HepG2 (cell line): ENCODE measurements at regions not wholly inside any gene's neighbourhood (a gene's known extent, or its start where the extent isn't known, plus 50 kb on each side); places are given as distances from the start of the nearest gene placed in this dataset.

Source experiments
- CBX5 ChIP-seq: sonication (generic); formaldehyde crosslinking; IDR thresholded peaks from 2 replicates; pipeline ENCODE4 v1.4.0; 2020; ENCODE audit warnings: missing genetic modification reagents, borderline replicate concordance
- SUZ12 ChIP-seq: fragments of 150-350 bp; IDR thresholded peaks from 2 replicates; pipeline ENCODE4 v1.6.1; 2014; ENCODE audit warnings: low read depth, low read length
- ZNF501 ChIP-seq: sonication (generic); formaldehyde crosslinking; IDR thresholded peaks from 2 replicates; pipeline ENCODE4 v1.5.1; 2020; ENCODE audit warnings: mild to moderate bottlenecking, moderate library complexity, missing genetic modification reagents
- TF ChIP-seq, protein P1 (sequence below): fragments of 450-650 bp; IDR thresholded peaks from 2 replicates; pipeline ENCODE4 v1.6.1; 2017; ENCODE audit warnings: mild to moderate bottlenecking

DNA sequence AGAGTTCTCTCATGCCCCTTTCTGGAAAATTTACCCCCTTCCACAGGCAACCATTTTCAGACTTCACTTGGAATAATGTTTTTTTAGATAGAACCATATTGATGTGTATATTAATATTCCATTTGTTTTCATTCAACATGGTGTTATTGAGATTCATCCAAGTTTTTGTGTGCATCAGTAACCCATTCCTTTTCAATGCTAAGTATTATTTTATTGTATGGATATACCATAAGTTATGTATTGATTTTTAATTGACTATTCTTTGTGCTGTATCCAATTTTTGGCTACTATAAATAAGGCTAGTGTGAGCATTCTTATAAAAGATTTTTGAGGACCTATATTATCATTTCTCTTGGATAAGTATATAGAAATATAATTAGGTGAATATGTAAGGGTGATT lies 1025.7 kb downstream of the GRM8 start:
- no peak for TF ChIP-seq CBX5 (CRISPR knock-in tag)
- TF ChIP-seq ZNF501 (CRISPR knock-in tag) = no peak
- TF ChIP-seq SUZ12 = no peak
- TF ChIP-seq, protein P1, sequence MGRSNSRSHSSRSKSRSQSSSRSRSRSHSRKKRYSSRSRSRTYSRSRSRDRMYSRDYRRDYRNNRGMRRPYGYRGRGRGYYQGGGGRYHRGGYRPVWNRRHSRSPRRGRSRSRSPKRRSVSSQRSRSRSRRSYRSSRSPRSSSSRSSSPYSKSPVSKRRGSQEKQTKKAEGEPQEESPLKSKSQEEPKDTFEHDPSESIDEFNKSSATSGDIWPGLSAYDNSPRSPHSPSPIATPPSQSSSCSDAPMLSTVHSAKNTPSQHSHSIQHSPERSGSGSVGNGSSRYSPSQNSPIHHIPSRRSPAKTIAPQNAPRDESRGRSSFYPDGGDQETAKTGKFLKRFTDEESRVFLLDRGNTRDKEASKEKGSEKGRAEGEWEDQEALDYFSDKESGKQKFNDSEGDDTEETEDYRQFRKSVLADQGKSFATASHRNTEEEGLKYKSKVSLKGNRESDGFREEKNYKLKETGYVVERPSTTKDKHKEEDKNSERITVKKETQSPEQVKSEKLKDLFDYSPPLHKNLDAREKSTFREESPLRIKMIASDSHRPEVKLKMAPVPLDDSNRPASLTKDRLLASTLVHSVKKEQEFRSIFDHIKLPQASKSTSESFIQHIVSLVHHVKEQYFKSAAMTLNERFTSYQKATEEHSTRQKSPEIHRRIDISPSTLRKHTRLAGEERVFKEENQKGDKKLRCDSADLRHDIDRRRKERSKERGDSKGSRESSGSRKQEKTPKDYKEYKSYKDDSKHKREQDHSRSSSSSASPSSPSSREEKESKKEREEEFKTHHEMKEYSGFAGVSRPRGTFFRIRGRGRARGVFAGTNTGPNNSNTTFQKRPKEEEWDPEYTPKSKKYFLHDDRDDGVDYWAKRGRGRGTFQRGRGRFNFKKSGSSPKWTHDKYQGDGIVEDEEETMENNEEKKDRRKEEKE = no peak
